Testis (tissue), 2 donors: ENCODE measurements at regions not wholly inside any gene's neighbourhood (a gene's known extent, or its start where the extent isn't known, plus 50 kb on each side); places are given as distances from the start of the nearest gene placed in this dataset.

ENCODE experiments used
- POLR2A ChIP-seq: fragments of 450-650 bp; IDR thresholded peaks from one replicate; pipeline ENCODE4 v1.6.1; 2017; ENCODE audit warnings: antibody characterized with exemption, mild to moderate bottlenecking, moderate library complexity
- TF ChIP-seq, protein P1 (sequence below), 3 experiments: fragments of 450-650 bp in 2 of 3; fragments of 200-600 bp in 1 of 3; sonication (generic) in 1 of 3; IDR thresholded peaks; one replicate each; pipeline ENCODE4 v1.5.1; 2016 to 2019; ENCODE audit warnings: antibody characterized with exemption in 3 of 3, mild to moderate bottlenecking in 2 of 3, moderate library complexity in 1 of 3

DNA sequence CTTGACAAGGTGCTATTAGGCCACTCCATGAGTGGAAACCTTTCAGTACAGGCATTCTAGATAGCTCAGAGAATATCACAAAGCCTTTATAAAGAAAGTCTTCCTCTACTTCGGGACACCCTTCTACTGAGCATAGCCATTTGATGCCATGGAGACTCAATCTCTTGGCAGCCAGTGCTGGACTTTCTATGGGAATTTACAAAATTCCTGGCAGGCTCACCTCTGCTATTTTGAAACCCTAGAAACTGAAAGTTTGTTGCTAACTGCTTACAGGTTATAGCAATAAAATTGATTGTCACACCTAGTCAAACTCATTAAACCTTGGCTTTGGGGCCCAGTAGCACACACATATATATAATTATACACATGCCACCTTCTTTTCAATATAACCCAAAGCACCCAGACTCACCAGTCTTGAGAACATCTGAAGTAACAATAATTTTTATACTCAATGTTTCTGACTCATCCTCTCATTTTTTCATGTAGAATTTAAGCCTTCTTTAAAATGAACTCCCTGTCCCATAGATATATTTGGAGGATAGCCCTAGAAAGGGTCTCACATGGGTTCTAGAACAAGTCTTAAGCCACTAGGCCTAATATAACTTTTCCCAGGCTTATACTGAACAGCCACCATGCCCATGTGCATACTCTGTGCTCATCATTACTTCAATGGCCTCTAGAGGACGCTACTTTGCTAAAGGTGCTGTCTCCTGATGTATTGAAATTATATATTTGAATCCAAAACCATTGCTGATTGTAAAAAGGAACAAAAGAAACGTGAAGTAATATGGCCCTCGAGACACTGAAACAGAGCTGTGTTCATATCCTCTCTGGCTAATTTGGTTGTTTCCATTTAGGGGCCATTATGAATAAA, 368.1 kb upstream of the MARCKS start:
- TF ChIP-seq, protein P1, sequence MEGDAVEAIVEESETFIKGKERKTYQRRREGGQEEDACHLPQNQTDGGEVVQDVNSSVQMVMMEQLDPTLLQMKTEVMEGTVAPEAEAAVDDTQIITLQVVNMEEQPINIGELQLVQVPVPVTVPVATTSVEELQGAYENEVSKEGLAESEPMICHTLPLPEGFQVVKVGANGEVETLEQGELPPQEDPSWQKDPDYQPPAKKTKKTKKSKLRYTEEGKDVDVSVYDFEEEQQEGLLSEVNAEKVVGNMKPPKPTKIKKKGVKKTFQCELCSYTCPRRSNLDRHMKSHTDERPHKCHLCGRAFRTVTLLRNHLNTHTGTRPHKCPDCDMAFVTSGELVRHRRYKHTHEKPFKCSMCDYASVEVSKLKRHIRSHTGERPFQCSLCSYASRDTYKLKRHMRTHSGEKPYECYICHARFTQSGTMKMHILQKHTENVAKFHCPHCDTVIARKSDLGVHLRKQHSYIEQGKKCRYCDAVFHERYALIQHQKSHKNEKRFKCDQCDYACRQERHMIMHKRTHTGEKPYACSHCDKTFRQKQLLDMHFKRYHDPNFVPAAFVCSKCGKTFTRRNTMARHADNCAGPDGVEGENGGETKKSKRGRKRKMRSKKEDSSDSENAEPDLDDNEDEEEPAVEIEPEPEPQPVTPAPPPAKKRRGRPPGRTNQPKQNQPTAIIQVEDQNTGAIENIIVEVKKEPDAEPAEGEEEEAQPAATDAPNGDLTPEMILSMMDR (IDR thresholded peaks at IDR 0.05), result no peak
- TF ChIP-seq POLR2A, result no peak
